SK-N-SH (cell line): ENCODE measurements at regions not wholly inside any gene's neighbourhood (a gene's known extent, or its start where the extent isn't known, plus 50 kb on each side); places are given as distances from the start of the nearest gene placed in this dataset.
"Not testable (repeated sequence)": the region's sequence is repeated elsewhere in the genome, so short reads cannot be mapped to it uniquely, and the experiment has no call there.

Source experiments
- EP300 ChIP-seq, 2 experiments: IDR thresholded peaks; 2 replicates each; pipeline versions ENCODE4 v1.4.0 to v1.6.1; 2012; ENCODE audit warnings: borderline replicate concordance in 1 of 2, low read depth in 1 of 2, low read length in 1 of 2
- POLR2AphosphoS5 ChIP-seq: IDR thresholded peaks from 2 replicates; pipeline ENCODE4 v1.6.1; 2012; ENCODE audit warnings: low read depth, low read length

DNA sequence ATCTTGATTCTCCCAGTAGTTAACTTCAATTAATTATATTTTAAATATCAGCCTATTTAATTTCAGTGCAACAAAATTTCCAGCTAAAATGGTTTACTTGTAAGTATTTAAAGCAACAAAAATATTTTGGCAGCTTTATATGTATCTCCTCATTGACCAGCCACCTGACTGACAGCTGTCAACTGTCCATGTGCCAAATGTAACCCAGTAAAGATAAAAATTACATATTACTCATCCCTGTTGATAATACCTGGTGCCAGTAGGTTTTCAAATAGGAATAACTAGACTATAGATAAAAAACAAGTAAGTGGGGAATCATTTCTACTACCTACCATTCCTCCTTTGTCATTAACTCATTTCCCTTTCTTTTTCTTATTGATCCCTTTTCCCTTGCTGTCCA is 341.9 kb downstream of the TYW1 start:
- not testable (repeated sequence) for TF ChIP-seq POLR2AphosphoS5; EP300 (IDR thresholded peaks at IDR 0.05; ENCODE audit: borderline replicate concordance in 1 of 2, low read depth in 1 of 2, low read length in 1 of 2)
